ENCODE measurements at regions not wholly inside any gene's neighbourhood (a gene's known extent, or its start where the extent isn't known, plus 50 kb on each side); places are given as distances from the start of the nearest gene placed in this dataset.

DNA sequence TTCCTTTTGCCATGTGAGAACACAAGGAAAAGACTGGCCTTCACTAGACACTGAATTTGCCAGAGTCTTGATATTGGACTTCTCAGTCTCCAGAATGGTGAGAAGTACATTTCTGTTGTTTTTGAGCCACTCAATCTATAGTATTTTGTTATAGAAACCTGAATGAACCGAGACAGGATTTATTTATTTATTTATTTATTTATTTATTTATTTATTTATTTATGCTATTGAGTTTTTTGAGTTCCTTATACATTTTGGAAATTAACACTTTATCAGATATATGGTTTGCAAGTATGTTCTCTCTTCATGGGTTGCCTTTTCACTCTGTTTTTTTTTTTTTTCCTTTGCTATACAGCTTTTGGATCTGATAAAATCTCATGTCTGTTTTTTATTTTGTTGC, 319.0 kb upstream of the PCDH20 start:
- no peak for DNase-seq

GRCh38 chr13:61728471-61728870, 312.8 kb upstream of the PCDH20 start:
- no peak for DNase-seq

DNA sequence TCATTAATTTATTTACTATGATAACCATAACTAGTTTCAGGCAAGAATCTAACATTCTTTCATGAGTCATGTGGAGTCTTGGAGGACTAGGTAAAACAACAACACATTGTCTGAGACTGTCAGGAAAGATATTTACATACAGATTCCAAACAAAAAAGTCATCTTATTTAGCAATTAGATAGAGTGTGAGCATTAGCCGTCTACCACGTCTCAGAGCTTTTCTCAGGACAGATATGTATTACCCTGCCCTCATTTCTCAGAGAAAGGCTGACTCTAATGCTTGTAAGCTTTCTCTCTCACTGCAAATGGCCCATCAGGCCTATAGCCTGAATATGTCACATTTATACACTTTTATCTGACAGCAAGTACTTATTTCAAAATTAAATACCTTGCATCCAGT, 312.1 kb upstream of the PCDH20 start:
- no peak for DNase-seq

DNA sequence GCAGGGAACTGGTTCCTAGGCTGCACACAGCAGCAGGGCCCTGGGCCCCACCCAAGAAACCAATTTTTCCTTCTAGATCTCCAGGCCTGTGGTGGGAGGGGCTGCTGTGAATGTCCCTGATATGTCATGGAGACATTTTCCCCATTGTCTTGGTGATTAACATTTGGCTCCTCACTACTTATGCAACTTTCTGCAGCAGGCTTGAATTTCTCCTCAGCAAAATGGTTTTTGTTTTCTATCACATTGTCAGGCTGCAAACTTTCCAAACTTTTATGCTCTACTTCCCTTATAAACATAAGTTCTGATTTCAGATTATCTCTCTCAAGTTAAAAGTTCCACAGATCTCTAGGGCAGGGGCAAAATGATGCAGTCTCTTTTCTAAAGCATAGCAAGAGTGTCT, 310.2 kb upstream of the PCDH20 start:
- no peak for DNase-seq

DNA sequence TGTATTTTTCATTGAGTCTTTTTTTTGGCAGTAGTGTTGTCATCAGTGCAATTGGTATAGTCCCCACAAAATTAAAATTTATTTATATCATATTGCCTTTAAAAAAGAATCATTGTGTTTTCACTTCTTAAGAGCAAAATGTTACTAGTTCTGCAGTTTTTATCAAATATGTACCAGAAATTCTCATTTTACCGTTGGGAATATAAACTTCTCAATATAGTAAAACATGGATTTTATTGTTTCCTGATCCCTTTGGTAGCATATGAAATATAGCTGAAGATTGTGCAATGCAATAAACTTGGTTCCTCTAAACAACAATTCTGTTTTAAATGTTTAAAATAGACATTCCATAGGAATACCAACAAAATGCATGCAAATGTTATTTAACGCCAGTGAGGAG, 306.5 kb upstream of the PCDH20 start:
- DNase-seq, result no peak

GRCh38 chr13:61712621-61713020, 297.0 kb upstream of the PCDH20 start:
- no peak for DNase-seq

DNA sequence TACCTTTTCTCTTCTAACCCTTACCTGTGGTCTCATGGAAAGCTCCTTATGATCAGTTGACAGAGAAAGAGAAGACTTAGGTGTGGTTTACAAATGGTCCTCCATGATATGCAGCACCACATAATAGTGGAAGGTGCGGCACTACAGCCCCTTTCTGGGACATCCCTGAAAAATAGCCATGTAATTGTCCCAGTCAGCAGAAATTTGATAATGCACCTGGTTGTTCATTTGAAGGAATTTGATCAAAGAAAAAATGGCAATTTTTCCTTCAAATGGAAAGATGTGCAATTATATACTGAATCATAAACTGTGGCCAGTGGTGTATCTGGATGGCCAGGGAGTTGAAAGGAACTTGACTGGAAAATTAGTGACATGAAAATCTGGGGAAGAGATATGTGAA, 293.6 kb upstream of the PCDH20 start:
- no peak for DNase-seq

DNA sequence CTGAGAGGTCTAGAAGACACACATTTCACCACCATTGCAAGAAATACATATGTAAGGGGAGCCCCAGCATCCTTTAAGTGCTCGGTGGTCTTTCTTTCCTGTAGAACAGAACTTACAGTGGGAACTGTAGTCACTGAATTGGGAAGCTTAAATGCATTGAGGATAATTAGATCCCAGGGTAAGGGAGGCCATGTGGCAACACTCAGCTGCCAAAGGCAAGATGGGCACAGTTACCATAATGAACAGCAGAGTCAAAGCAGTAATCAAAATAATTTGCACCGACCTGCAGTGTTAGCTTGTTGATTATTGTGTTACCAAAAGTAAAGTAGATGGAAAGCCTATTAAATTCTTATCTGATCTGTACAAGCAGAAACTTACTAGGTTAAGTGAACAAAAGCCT, 291.2 kb upstream of the PCDH20 start:
- no peak for DNase-seq

DNA sequence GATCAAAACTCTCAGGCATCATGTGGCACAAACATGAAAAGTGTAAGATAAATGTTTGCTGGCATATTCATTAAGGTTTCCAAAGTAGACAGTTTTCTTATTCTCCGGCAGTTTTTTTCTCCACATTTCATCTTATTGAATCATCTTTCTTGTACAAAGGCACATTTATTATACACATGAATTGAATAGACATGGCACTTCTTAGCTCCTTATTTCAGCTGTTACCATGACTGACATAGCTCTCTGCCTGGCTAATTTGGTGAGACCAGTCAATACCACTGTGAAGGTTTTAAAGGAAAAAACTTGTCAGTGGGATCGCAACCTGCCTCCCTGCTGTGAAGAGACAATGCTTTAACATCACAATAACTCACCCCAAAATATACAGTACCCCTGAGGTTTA, 285.0 kb upstream of the PCDH20 start:
- DNase-seq, result no peak

DNA sequence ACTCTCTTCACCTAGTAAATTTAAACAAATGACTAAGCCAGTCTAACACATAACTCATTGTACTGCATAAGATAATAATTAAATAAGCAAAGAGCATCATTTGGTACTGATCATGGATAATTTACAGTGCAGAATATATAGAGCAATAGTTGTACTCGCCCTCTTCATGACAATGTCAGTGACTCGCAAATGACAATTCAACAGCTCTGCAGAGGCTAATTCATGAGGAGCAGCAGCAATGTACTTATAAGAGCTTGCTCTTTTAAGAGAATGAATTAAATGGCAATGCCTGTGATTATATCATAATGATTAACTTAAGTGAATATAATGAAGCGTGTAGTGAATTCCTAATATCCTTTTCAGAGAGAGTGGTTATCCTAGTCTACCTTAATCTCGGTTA, 284.5 kb upstream of the PCDH20 start:
- no peak for DNase-seq

GRCh38 chr13:61696676-61697075, 281.0 kb upstream of the PCDH20 start:
- no peak for DNase-seq

- no peak for DNase-seq
These were observed 279.5 kb upstream of the PCDH20 start for GRCh38 chr13:61695147-61695546.

DNA sequence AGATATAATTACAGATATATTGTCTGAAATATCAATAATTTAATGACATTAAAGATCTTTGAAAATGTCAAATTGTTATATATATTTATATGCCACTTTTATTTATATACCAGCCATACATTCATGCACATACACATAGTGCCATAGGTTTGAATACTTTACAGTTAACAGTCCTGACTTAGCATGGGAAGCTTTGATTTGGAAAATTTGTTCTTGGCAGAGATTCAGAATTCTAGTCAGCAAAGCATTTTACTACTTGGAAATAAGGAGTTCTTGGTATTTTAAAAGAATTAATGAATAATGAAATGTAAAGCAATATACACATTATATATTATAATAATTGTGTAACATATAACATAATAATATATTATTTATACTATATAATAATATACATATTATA, 277.0 kb upstream of the PCDH20 start:
- DNase-seq, result no peak

GRCh38 chr13:61685682-61686012, 270.0 kb upstream of the PCDH20 start:
- no peak for DNase-seq

GRCh38 chr13:61684976-61685681, 269.5 kb upstream of the PCDH20 start:
- no peak for DNase-seq

DNA sequence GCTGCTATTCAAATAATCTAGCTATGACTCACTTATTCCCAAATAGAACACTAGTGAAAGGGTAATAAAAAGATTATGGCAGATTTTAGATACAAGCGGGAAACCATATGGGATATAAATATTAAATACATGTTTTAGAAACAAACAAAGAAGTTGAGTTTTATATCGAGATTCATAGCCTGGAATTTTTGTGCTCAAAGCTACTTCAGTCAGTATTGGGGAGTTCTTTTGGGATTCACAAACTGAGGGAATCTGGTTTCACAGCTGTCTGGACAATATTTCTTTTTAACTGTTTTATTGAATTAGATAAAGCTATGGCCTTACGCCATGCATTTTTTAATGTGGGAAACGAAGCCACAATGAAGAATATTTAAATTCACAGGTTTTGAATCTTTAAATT, 257.1 kb upstream of the PCDH20 start:
- DNase-seq, result no peak

- no peak for DNase-seq
These were observed 254.9 kb upstream of the PCDH20 start for GRCh38 chr13:61670384-61671161.

- DNase-seq, result no peak
These were observed 249.4 kb upstream of the PCDH20 start for GRCh38 chr13:61664801-61665705.

DNA sequence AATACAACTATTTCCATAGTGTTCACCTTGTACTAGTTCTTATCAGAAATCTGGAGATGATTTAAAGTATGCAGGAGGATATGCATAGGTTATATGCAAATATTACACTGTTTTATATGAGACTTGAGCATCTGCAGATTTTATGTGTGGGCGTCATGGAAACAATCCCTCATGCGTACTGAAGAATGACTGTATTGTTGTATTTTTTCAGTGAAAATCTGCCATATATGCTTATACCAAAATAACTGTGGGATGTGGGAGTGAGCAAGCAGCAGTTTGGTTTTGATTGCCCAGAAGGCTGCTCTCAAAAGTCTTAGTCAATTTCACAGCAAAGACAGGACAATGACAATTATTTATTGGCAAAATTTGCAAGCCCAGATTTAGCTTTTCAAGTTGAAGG, 238.8 kb upstream of the PCDH20 start:
- DNase-seq, result no peak

GRCh38 chr13:61648547-61648946, 232.9 kb upstream of the PCDH20 start:
- DNase-seq, result no peak

DNA sequence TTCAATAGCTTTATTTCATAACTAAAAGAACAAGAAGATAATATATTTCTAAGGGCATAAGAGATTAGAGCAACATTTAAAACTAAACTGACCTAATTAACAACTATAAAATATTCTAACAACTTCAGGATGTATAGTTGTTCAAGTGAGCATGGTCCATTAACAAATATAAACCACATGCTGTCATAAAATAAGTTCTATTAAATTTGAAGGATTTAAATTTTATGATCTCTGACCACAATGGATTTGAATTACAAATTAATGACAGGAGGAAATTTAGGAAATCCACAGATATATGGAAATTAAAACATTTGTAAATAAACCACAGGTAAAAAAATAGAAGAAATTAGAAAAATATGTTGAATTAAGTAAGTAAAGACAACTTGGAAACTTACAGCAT, 196.5 kb upstream of the PCDH20 start:
- DNase-seq, result no peak

DNA sequence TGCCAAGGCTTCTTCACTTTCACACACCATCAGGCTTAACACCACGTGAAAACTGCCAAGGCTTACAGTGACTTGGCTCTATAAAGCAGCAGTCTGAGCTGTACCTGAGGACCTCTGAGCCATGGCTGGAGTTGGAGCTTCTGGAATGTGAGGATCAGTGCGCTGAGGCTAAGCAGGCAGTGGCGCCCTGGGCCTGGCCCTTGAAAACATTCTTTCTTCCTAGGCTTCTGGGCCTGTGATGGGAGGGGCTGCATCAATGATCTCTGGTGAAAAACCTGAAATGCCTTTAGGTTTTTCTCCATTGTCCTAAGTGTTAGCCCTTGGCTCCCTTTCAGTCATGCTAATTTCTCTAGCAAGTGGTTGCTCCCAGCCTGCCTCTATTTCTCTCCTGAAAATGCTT, 192.5 kb upstream of the PCDH20 start:
- DNase-seq, result no peak

DNA sequence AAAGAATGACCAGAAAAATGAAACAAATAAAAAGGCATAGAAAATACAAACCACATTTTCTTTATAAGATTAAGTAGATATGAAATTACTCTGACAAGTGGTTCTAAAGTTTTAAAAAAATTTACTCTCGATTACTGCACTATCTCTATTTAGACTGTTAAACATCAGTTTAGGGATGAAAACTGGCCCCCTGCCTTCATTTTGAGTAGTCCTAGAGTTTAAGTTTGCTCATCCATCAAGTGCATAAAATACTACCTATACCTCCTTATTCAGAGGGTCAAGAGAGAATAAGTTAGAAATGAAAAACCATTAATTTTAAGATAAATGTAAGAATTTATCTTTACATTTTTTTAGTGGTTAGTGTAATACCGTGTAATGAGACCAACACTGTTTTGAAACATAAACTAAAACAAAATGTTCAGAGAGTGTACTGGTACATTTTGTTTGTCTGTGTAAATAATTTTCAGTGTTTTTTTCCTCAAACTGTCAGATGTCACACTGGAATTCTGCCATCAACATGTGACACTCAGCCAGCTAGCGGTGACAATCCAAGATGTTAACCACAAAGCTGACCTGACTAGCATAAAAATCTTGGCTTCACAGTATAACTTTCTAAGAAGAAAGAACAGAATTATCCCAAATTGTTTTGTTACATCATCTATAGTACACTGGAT, 184.8 kb upstream of the PCDH20 start:
- DNase-seq, result no peak

Measured in NCI-H1694 treated with DMSO at 0.1 percent for 48 hours (cell line).